ENCODE measurements at regions not wholly inside any gene's neighbourhood (a gene's known extent, or its start where the extent isn't known, plus 50 kb on each side); places are given as distances from the start of the nearest gene placed in this dataset.
"Not testable (repeated sequence)": the region's sequence is repeated elsewhere in the genome, so short reads cannot be mapped to it uniquely, and the experiment has no call there.

- in situ Hi-C loops (cut with MboI; ENCODE audit: low sequenced_read_pairs, unreplicated experiment) = no loop called here
- TF ChIP-seq CTCF (IDR thresholded peaks at IDR 0.05; ENCODE audit: borderline replicate concordance, control extremely low read depth, extremely low read depth, insufficient read depth, missing control alignments) = no peak
- DNase-seq (ENCODE audit: low spot score) = no peak
Observed at GRCh38 chrX:54641530-54641929, 111.5 kb downstream of the GNL3L start.

DNA sequence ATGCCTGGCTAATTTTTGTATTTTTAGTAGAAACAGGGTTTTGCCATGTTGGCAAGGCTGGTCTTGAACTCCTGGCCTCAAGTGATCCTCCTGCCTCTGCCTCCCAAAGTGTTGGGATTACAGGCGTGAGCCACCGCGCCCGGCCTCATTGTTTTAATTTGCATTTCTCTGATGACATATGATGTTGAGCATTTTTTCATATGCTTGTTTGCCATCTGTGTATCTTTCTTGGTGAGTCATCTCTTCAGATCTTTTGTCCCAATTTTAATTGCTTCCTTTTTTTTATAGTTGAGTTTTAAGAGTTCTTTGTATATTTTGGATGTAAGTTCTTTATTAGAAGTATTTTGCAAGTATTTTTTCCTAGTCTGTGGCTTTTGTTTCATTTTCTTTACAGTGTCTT is 117.6 kb downstream of the GNL3L start:
- DNase-seq (ENCODE audit: low spot score); in situ Hi-C loops (cut with MboI; ENCODE audit: low sequenced_read_pairs, unreplicated experiment): not testable (repeated sequence)

DNA sequence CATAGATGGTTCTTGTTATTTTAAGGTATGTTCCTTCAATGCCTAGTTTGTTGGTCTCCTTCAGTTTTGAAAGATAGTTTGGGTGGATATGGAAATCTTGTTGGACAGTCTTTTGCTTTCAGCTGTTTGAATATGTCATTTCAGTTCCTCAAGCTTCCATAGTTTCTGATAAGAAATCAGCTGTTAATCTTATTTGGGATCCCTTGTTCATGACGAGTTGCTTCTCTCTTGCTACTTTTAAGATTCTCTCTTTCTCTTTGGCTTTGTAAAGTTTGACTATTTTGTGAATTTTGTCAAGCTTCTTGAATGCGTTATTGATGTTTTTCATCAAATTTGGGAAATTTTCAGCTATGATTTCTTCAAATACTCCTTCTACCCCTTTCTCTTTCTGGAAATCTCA is 129.5 kb downstream of the GNL3L start:
- no peak for DNase-seq (ENCODE audit: low spot score)
- in situ Hi-C loops (cut with MboI; ENCODE audit: low sequenced_read_pairs, unreplicated experiment) = no loop called here
- no peak for TF ChIP-seq CTCF (IDR thresholded peaks at IDR 0.05; ENCODE audit: borderline replicate concordance, control extremely low read depth, extremely low read depth, insufficient read depth, missing control alignments)

DNA sequence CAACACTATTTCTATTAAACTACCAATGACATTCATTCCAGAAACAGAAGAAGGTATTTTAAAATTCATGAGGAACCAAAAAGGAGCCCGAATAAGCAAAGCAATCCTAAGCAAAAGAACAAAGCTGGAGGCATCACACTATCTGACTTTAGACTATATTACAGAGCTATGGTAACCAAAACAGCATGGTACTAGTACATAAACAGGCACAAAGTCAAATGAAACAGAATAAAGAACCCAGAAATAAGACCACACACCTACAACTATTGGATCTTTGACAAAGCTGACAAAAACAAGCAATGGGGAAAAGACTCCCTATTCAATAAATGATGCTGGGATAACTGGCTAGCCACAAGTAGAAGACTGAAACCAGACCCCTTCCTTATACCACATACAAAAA is 122.3 kb downstream of the ITIH6 start:
- in situ Hi-C loops (cut with MboI; ENCODE audit: low sequenced_read_pairs, unreplicated experiment) = no loop called here
- no peak for DNase-seq (ENCODE audit: low spot score)
- no peak for TF ChIP-seq CTCF (IDR thresholded peaks at IDR 0.05; ENCODE audit: borderline replicate concordance, control extremely low read depth, extremely low read depth, insufficient read depth, missing control alignments)

- TF ChIP-seq CTCF (IDR thresholded peaks at IDR 0.05; ENCODE audit: borderline replicate concordance, control extremely low read depth, extremely low read depth, insufficient read depth, missing control alignments) = no peak
Observed at GRCh38 chrX:54695231-54695630, 102.8 kb downstream of the ITIH6 start.

DNA sequence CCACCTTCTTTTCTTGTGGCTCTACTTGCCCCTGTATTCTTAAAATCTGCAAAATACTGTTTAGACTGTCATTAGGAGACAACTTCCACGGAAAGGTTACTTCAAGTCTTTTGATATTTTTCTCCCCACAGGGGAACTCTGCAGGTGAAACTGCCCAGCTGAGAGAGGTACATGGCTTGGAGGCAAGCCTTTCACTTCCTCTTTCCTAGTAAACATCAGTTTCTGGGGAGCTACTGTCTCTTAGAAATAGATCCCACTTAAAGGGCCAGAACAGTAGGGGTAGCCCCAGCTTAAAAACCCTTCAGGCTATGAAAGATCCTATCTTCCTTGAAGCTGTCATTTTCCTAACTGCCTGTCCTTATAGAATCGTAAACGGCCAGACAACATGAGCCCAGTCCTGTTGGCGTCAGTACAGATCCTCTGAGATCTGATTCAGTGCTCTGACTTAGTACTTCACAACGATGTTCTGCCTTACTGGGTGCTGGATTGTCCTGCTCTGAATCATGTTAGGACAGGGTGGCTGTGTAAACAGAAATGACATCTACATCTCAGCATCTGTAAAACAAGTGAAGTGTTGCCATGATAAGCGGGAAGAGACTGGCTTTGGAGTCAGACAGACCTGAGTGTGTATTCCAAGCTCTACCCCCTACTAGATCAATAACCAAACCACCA is 102.1 kb downstream of the ITIH6 start:
- no peak for TF ChIP-seq CTCF (IDR thresholded peaks at IDR 0.05; ENCODE audit: borderline replicate concordance, control extremely low read depth, extremely low read depth, insufficient read depth, missing control alignments)
- in situ Hi-C loops (cut with MboI; ENCODE audit: low sequenced_read_pairs, unreplicated experiment) = no loop called here
- peak; percentile 37 for DNase-seq (ENCODE audit: low spot score)

More at GRCh38 chrX:54695231-54695630, 102.8 kb downstream of the ITIH6 start:
- in situ Hi-C loops (cut with MboI; ENCODE audit: low sequenced_read_pairs, unreplicated experiment) = no loop called here
- DNase-seq (ENCODE audit: low spot score) = no peak

Measured in GM13976 (cell line).